ENCODE measurements at regions not wholly inside any gene's neighbourhood (a gene's known extent, or its start where the extent isn't known, plus 50 kb on each side); places are given as distances from the start of the nearest gene placed in this dataset.

DNA sequence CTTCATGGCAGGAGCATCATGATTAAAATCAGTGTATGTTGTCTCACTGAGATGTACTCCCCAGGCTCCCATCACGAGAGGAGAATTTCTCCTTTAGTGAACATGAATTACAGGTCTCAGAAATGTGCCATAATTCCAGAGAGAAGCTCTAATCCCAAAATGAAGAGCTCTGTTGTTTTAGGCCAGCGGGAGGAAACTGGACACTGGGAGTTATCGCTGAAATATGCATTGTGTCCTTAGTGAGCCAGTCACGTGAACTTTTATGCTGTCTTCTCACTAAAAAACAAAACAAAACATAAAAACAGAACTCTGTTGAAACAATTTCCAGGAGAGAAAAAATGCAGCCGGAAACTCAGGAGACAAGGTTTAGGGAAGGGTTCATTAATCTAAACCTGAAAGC lies 315.7 kb upstream of the NT5E start:
- H3K4me3 Mint-ChIP-seq: no peak overlapping the region

DNA sequence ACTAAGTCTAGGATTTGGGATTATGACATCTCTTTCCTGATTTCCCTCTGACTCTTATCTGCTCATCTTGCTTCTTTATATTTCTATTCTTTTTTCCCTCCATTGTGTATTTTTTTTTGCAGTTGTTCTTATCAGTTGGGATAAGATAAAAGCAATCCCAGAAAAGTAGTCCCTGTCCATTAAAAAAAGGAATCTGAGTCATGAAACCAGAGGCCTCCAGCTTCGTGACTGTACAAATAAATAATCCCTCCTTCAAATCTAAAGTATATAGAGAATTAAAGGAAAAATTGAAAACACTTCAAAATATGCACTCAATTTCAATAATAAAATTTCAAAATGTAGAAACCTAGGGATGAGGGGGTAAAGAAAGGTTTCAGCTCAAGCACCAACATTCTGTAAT lies 317.8 kb upstream of the NT5E start:
- no CpG with 5 or more reads among the region's 1 CpG for WGBS (ENCODE audit: insufficient coverage)
- intact Hi-C loops (cut with micrococcal nuclease): no loop called here
- no peak for DNase-seq

More for the DNA sequence above, 315.7 kb upstream of the NT5E start:
- no peaks in the 10 kb centered on the region for H3K27me3 ChIP-seq (ENCODE audit: control insufficient read depth in 2 of 2, insufficient read depth in 2 of 2, low read length in 2 of 2)
- intact Hi-C loops (cut with micrococcal nuclease): no loop called here
- no peak for DNase-seq
- Mint-ChIP-seq H3K27me3 (ENCODE audit: low read depth in 3 of 3) (no peaks in the 10 kb centered on the region), H3K36me3 (no peaks in the 10 kb centered on the region), H3K27ac (no peak overlapping the region), H3K9me3 (peaks cover 0 to 2% (median 0%) of the 10 kb centered on the region in 7 donors), H3K4me1 (no peaks in the 10 kb centered on the region)
- no peaks in the 10 kb centered on the region for H3K9me3 ChIP-seq (replicated peaks in 1 of 2; ENCODE audit: control insufficient read depth in 1 of 2, insufficient read depth in 1 of 2, low read length in 2 of 2)
- no peak overlapping the region for H3K9ac ChIP-seq (ENCODE audit: insufficient read depth, low read length, poor library complexity, severe bottlenecking)
- H3K4me2 ChIP-seq (replicated peaks; ENCODE audit: extremely low read depth, low read length, poor library complexity, severe bottlenecking): no peak overlapping the region
- WGBS (ENCODE audit: insufficient coverage): no CpG with 5 or more reads among the region's 5 CpGs
- no peak overlapping the region for H3K4me3 ChIP-seq (replicated peaks in 1 of 3; ENCODE audit: low read depth in 2 of 3, low read length in 3 of 3)
- TF ChIP-seq, protein P1, sequence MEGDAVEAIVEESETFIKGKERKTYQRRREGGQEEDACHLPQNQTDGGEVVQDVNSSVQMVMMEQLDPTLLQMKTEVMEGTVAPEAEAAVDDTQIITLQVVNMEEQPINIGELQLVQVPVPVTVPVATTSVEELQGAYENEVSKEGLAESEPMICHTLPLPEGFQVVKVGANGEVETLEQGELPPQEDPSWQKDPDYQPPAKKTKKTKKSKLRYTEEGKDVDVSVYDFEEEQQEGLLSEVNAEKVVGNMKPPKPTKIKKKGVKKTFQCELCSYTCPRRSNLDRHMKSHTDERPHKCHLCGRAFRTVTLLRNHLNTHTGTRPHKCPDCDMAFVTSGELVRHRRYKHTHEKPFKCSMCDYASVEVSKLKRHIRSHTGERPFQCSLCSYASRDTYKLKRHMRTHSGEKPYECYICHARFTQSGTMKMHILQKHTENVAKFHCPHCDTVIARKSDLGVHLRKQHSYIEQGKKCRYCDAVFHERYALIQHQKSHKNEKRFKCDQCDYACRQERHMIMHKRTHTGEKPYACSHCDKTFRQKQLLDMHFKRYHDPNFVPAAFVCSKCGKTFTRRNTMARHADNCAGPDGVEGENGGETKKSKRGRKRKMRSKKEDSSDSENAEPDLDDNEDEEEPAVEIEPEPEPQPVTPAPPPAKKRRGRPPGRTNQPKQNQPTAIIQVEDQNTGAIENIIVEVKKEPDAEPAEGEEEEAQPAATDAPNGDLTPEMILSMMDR (IDR thresholded peaks at IDR 0.05): no peak
- no peak overlapping the region for H2AFZ ChIP-seq (ENCODE audit: insufficient read depth, low read depth, low read length, poor library complexity, severe bottlenecking)
- no peaks in the 10 kb centered on the region for H3K4me1 ChIP-seq (ENCODE audit: control insufficient read depth in 1 of 2, insufficient read depth in 2 of 2, low read length in 2 of 2)
- no peaks in the 10 kb centered on the region for H4K20me1 ChIP-seq (ENCODE audit: insufficient read depth, low read length)
- H3K36me3 ChIP-seq (replicated peaks in 1 of 2; ENCODE audit: control insufficient read depth in 1 of 2, insufficient read depth in 2 of 2, low read length in 2 of 2): no peaks in the 10 kb centered on the region
- no peak overlapping the region for H3K27ac ChIP-seq (ENCODE audit: low read depth in 1 of 2, low read length in 2 of 2)
- H3K79me2 ChIP-seq (ENCODE audit: insufficient read depth, low read length): no peaks in the 10 kb centered on the region

More for the DNA sequence above, 317.8 kb upstream of the NT5E start:
- Histone ChIP-seq H2AFZ (ENCODE audit: insufficient read depth, low read depth, low read length, poor library complexity, severe bottlenecking) (no peak overlapping the region), H3K27me3 (ENCODE audit: control insufficient read depth in 2 of 2, insufficient read depth in 2 of 2, low read length in 2 of 2) (no peaks in the 10 kb centered on the region), H3K4me3 (replicated peaks in 1 of 3; ENCODE audit: low read depth in 2 of 3, low read length in 3 of 3) (no peak overlapping the region), H3K27ac (ENCODE audit: low read depth in 1 of 2, low read length in 2 of 2) (no peak overlapping the region), H3K9ac (ENCODE audit: insufficient read depth, low read length, poor library complexity, severe bottlenecking) (no peak overlapping the region), H3K9me3 (replicated peaks in 1 of 2; ENCODE audit: control insufficient read depth in 1 of 2, insufficient read depth in 1 of 2, low read length in 2 of 2) (no peaks in the 10 kb centered on the region), H4K20me1 (ENCODE audit: insufficient read depth, low read length) (no peaks in the 10 kb centered on the region), H3K4me1 (ENCODE audit: control insufficient read depth in 1 of 2, insufficient read depth in 2 of 2, low read length in 2 of 2) (no peaks in the 10 kb centered on the region), H3K4me2 (replicated peaks; ENCODE audit: extremely low read depth, low read length, poor library complexity, severe bottlenecking) (no peak overlapping the region), H3K79me2 (ENCODE audit: insufficient read depth, low read length) (no peaks in the 10 kb centered on the region), H3K36me3 (replicated peaks in 1 of 2; ENCODE audit: control insufficient read depth in 1 of 2, insufficient read depth in 2 of 2, low read length in 2 of 2) (no peaks in the 10 kb centered on the region)
- Mint-ChIP-seq H3K27ac (no peak overlapping the region), H3K4me3 (no peak overlapping the region), H3K27me3 (ENCODE audit: low read depth in 3 of 3) (no peaks in the 10 kb centered on the region), H3K9me3 (peaks cover 0 to 2% (median 0%) of the 10 kb centered on the region in 7 donors), H3K36me3 (no peaks in the 10 kb centered on the region), H3K4me1 (no peaks in the 10 kb centered on the region)
- TF ChIP-seq, protein P1 (IDR thresholded peaks at IDR 0.05): no peak

Data from CD14-positive monocyte (primary cell).